NAMALWA (cell line): ENCODE measurements at regions not wholly inside any gene's neighbourhood (a gene's known extent, or its start where the extent isn't known, plus 50 kb on each side); places are given as distances from the start of the nearest gene placed in this dataset.
"Not testable (repeated sequence)": the region's sequence is repeated elsewhere in the genome, so short reads cannot be mapped to it uniquely, and the experiment has no call there.

Experiments
- DNase-seq: peaks from one replicate; pipeline ENCODE4 v3.0.0-alpha.2; 2015; ENCODE audit warnings: low spot score

GRCh38 chr7:53387515-53387914, 352.1 kb downstream of the POM121L12 start:
- no peak for DNase-seq

- no peak for DNase-seq
Observed at GRCh38 chr7:53397911-53398310, 362.5 kb downstream of the POM121L12 start.

GRCh38 chr7:53398566-53398965, 363.1 kb downstream of the POM121L12 start:
- DNase-seq, result no peak

- DNase-seq, result no peak
Observed at GRCh38 chr7:53413021-53413420, 377.6 kb downstream of the POM121L12 start.

- no peak for DNase-seq
Observed at GRCh38 chr7:53415816-53416215, 380.4 kb downstream of the POM121L12 start.

- no peak for DNase-seq
Observed at GRCh38 chr7:53418834-53419482, 383.5 kb downstream of the POM121L12 start.

GRCh38 chr7:53420550-53420949, 385.1 kb downstream of the POM121L12 start:
- DNase-seq, result no peak

GRCh38 chr7:53422291-53422690, 386.9 kb downstream of the POM121L12 start:
- DNase-seq, result no peak

GRCh38 chr7:53426145-53426750, 390.8 kb downstream of the POM121L12 start:
- peak; percentile 9 for DNase-seq

- no peak for DNase-seq
Observed at GRCh38 chr7:53428045-53428444, 392.6 kb downstream of the POM121L12 start.

- no peak for DNase-seq
Observed at GRCh38 chr7:53431901-53432300, 396.5 kb downstream of the POM121L12 start.

GRCh38 chr7:53437336-53437735, 401.9 kb downstream of the POM121L12 start:
- no peak for DNase-seq

GRCh38 chr7:53446170-53446569, 410.7 kb downstream of the POM121L12 start:
- DNase-seq, result no peak

GRCh38 chr7:53458636-53459035, 423.2 kb downstream of the POM121L12 start:
- DNase-seq, result no peak

GRCh38 chr7:53466371-53466770, 430.9 kb downstream of the POM121L12 start:
- no peak for DNase-seq

GRCh38 chr7:53470336-53470970, 435.0 kb downstream of the POM121L12 start:
- no peak for DNase-seq

GRCh38 chr7:53473371-53473770, 437.9 kb downstream of the POM121L12 start:
- no peak for DNase-seq

- DNase-seq, result no peak
Observed at GRCh38 chr7:53475776-53476175, 440.3 kb downstream of the POM121L12 start.

- DNase-seq, result no peak
Observed at GRCh38 chr7:53476566-53476965, 441.1 kb downstream of the POM121L12 start.

GRCh38 chr7:53485354-53485753, 449.9 kb downstream of the POM121L12 start:
- DNase-seq, result no peak

- no peak for DNase-seq
Observed at GRCh38 chr7:53491051-53491450, 455.6 kb downstream of the POM121L12 start.

- not testable (repeated sequence) for DNase-seq
Observed at GRCh38 chr7:53495181-53495580, 459.7 kb downstream of the POM121L12 start.

GRCh38 chr7:53500076-53500475, 464.6 kb downstream of the POM121L12 start:
- DNase-seq, result no peak

GRCh38 chr7:53504914-53505313, 469.5 kb downstream of the POM121L12 start:
- DNase-seq, result no peak
